GM18505 (cell line): ENCODE measurements at regions not wholly inside any gene's neighbourhood (a gene's known extent, or its start where the extent isn't known, plus 50 kb on each side); places are given as distances from the start of the nearest gene placed in this dataset.

ENCODE experiments used
- ATAC-seq: cut with Tn5 transposase; IDR thresholded peaks from one replicate; pipeline ENCODE4 v1.9.1; 2021; ENCODE audit not compliant: unreplicated experiment
- POLR2A ChIP-seq: IDR thresholded peaks from 4 replicates; pipeline ENCODE4 v1.6.1; 2011; ENCODE audit warnings: borderline replicate concordance; ENCODE audit not compliant: insufficient read depth, insufficient read length; ENCODE audit errors: extremely low read depth

GRCh38 chr6:101290346-101290745 is 103.2 kb upstream of the GRIK2 start:
- no peak for TF ChIP-seq POLR2A
- ATAC-seq = no peak

- ATAC-seq = no peak
These were observed 99.4 kb upstream of the GRIK2 start for GRCh38 chr6:101294051-101294638.

GRCh38 chr6:101294676-101295075 is 98.8 kb upstream of the GRIK2 start:
- no peak for TF ChIP-seq POLR2A
- ATAC-seq = no peak

More at GRCh38 chr6:101294051-101294638, 99.4 kb upstream of the GRIK2 start:
- no peak for TF ChIP-seq POLR2A

- no peak for ATAC-seq
- no peak for TF ChIP-seq POLR2A
These were observed 97.1 kb upstream of the GRIK2 start for GRCh38 chr6:101296169-101296960.

- ATAC-seq = no peak
- TF ChIP-seq POLR2A = no peak
These were observed 90.9 kb upstream of the GRIK2 start for GRCh38 chr6:101302593-101302992.

GRCh38 chr6:101303495-101303894 is 90.0 kb upstream of the GRIK2 start:
- ATAC-seq = no peak
- no peak for TF ChIP-seq POLR2A

- no peak for TF ChIP-seq POLR2A
- ATAC-seq = no peak
These were observed 80.9 kb upstream of the GRIK2 start for GRCh38 chr6:101312652-101313051.

GRCh38 chr6:101322921-101323320 is 70.6 kb upstream of the GRIK2 start:
- TF ChIP-seq POLR2A = no peak
- no peak for ATAC-seq

- no peak for ATAC-seq
- no peak for TF ChIP-seq POLR2A
These were observed 67.1 kb upstream of the GRIK2 start for GRCh38 chr6:101326411-101326810.

- TF ChIP-seq POLR2A = no peak
- ATAC-seq = no peak
These were observed 51.6 kb upstream of the GRIK2 start for GRCh38 chr6:101341926-101342325.
